ENCODE measurements at regions not wholly inside any gene's neighbourhood (a gene's known extent, or its start where the extent isn't known, plus 50 kb on each side); places are given as distances from the start of the nearest gene placed in this dataset.

DNA sequence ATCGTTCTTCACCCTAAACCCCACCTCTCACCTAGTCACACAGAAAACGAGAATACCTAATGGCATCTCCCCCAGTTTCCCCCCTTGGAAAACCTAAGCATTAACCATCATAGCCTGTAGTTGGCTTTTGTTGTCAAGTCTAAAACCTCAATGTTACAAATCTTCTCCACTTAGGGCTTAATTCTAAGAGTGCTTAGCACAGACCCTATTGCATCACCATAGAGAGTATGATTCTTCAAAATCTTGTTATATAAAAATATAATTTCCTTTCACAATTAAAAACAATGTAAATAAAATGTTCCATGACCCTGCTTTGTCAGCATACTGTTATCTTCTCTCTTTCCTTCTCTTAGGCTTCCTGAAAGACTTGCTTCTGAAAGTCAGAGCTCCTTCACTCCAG lies 263.2 kb upstream of the RGS18 start:
- TF ChIP-seq SPI1 (IDR thresholded peaks at IDR 0.05; ENCODE audit: low read depth, low read length) (no peak), TAF1 (IDR thresholded peaks at IDR 0.05; ENCODE audit: low read depth, low read length) (no peak), PAX5 (IDR thresholded peaks at IDR 0.05; ENCODE audit: insufficient read depth, low read length, severe bottlenecking) (no peak)

Measured in GM12891 (cell line).